Neural cell (in vitro differentiated cells): ENCODE measurements at regions not wholly inside any gene's neighbourhood (a gene's known extent, or its start where the extent isn't known, plus 50 kb on each side); places are given as distances from the start of the nearest gene placed in this dataset.

ENCODE experiments used
- EZH2 ChIP-seq: fragments of 200-600, 300-800 bp; shearing (Covaris generic), sonication (generic); IDR thresholded peaks from 2 replicates; pipeline ENCODE4 v1.6.1; 2014; ENCODE audit warnings: antibody characterized with exemption, low read length, borderline replicate concordance, mild to moderate bottlenecking; ENCODE audit not compliant: insufficient read depth, poor library complexity, severe bottlenecking
- MXI1 ChIP-seq: fragments of 450-650 bp; conservative IDR thresholded peaks from 2 replicates; pipeline ENCODE4 v1.6.1; 2014; ENCODE audit warnings: antibody characterized with exemption, mild to moderate bottlenecking; ENCODE audit not compliant: poor library complexity, severe bottlenecking
- POLR2AphosphoS5 ChIP-seq: IDR thresholded peaks from 2 replicates; pipeline ENCODE4 v1.6.1; 2012
- RAD21 ChIP-seq: fragments of 450-650 bp; conservative IDR thresholded peaks from 2 replicates; pipeline ENCODE4 v1.6.1; 2014; ENCODE audit warnings: antibody characterized with exemption, mild to moderate bottlenecking, moderate library complexity
- REST ChIP-seq: IDR thresholded peaks from 2 replicates; pipeline ENCODE4 v1.6.1; 2012; ENCODE audit warnings: borderline replicate concordance
- SMC3 ChIP-seq: fragments of 450-650 bp; conservative IDR thresholded peaks from 2 replicates; pipeline ENCODE4 v1.6.1; 2014; ENCODE audit warnings: antibody characterized with exemption, mild to moderate bottlenecking, moderate library complexity; ENCODE audit not compliant: poor library complexity
- TAF1 ChIP-seq: IDR thresholded peaks from 2 replicates; pipeline ENCODE4 v1.6.1; 2012; ENCODE audit warnings: low read depth
- TF ChIP-seq, protein P1 (sequence below): fragments of 450-650 bp; IDR thresholded peaks from 2 replicates; pipeline ENCODE4 v1.5.1; 2014; ENCODE audit warnings: antibody characterized with exemption, mild to moderate bottlenecking, moderate library complexity; ENCODE audit not compliant: poor library complexity, severe bottlenecking

DNA sequence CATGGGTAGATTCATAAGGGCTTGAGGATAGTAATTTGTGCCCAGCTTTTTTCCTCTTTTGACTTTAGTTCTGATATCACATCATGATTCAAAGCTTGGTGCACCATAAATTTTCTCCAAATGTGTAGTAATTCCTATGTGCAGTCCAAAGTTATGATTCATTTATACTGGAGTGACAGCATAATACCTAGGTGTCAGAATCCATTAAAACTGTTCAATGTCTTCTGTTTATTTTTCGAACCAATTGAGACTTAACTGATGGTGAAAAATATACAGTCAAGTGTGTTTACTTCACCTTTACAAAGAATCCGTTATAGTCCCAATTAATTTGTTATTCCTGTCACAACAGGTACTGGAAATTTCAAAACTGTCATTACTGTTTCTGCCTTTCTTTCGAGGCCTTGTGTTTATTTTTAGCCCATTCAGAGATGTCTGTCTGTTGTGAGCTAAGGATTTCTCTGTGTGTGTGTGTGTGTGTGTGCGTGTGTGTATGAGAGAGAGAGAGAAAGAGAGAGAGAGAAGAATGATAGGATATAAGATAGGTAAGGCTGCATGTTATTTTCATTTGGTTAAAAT, 389.7 kb upstream of the ATP5MC3 start:
- no peak for TF ChIP-seq EZH2
- TF ChIP-seq, protein P1, sequence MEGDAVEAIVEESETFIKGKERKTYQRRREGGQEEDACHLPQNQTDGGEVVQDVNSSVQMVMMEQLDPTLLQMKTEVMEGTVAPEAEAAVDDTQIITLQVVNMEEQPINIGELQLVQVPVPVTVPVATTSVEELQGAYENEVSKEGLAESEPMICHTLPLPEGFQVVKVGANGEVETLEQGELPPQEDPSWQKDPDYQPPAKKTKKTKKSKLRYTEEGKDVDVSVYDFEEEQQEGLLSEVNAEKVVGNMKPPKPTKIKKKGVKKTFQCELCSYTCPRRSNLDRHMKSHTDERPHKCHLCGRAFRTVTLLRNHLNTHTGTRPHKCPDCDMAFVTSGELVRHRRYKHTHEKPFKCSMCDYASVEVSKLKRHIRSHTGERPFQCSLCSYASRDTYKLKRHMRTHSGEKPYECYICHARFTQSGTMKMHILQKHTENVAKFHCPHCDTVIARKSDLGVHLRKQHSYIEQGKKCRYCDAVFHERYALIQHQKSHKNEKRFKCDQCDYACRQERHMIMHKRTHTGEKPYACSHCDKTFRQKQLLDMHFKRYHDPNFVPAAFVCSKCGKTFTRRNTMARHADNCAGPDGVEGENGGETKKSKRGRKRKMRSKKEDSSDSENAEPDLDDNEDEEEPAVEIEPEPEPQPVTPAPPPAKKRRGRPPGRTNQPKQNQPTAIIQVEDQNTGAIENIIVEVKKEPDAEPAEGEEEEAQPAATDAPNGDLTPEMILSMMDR = no peak
- TF ChIP-seq POLR2AphosphoS5 = peak; percentile 72
- TF ChIP-seq SMC3 = no peak
- no peak for TF ChIP-seq RAD21
- TF ChIP-seq TAF1 = no peak
- TF ChIP-seq REST = peak; percentile 25
- TF ChIP-seq MXI1 = no peak
